Vagina (tissue), 2 donors: ENCODE measurements at regions not wholly inside any gene's neighbourhood (a gene's known extent, or its start where the extent isn't known, plus 50 kb on each side); places are given as distances from the start of the nearest gene placed in this dataset.
"Not testable (repeated sequence)": the region's sequence is repeated elsewhere in the genome, so short reads cannot be mapped to it uniquely, and the experiment has no call there.

ENCODE experiments used
- DNase-seq, 2 donors: peaks; one replicate each; pipeline ENCODE4 v3.0.0-alpha.2; 2017; ENCODE audit errors: extremely low spot score in 2 of 2
- H3K27ac ChIP-seq: fragments of 200-600 bp; sonication (generic); one replicate; pipeline ENCODE4 v1.5.1; 2019
- H3K27me3 ChIP-seq: fragments of 200-600 bp; sonication (generic); one replicate; pipeline ENCODE4 v1.5.1; 2019
- H3K36me3 ChIP-seq, 2 donors: fragments of 200-600 bp; sonication (generic); one replicate each; pipeline ENCODE4 v1.5.1; 2017 to 2019
- H3K4me1 ChIP-seq: fragments of 200-600 bp; sonication (generic); one replicate; pipeline ENCODE4 v1.5.1; 2019
- H3K4me3 ChIP-seq, 2 donors: fragments of 200-600 bp; sonication (generic); 1 replicate in 1 of 2; 2 replicates in 1 of 2; pipeline ENCODE4 v1.5.1; 2016 to 2019
- H3K9me3 ChIP-seq: fragments of 200-600 bp; sonication (generic); one replicate; pipeline ENCODE4 v1.5.1; 2019
- CTCF ChIP-seq, 3 experiments: fragments of 450-650 bp in 2 of 3; fragments of 200-600 bp in 1 of 3; sonication (generic) in 1 of 3; IDR thresholded peaks; one replicate each; pipeline ENCODE4 v1.5.1; 2017 to 2019; ENCODE audit warnings: antibody characterized with exemption in 3 of 3, mild to moderate bottlenecking in 2 of 3, moderate library complexity in 2 of 3
- POLR2A ChIP-seq, 2 donors: fragments of 450-650 bp; IDR thresholded peaks; one replicate each; pipeline ENCODE4 v1.6.1; 2017; ENCODE audit warnings: antibody characterized with exemption in 2 of 2, mild to moderate bottlenecking in 2 of 2, moderate library complexity in 2 of 2
- POLR2AphosphoS5 ChIP-seq, 2 donors: sonication (generic); formaldehyde crosslinking; IDR thresholded peaks; one replicate each; pipeline ENCODE4 v1.9.0; 2017; ENCODE audit warnings: antibody characterized with exemption in 2 of 2, mild to moderate bottlenecking in 2 of 2, low read depth in 1 of 2; ENCODE audit not compliant: insufficient read depth in 1 of 2
- intact Hi-C: fragments of 100-400 bp; cut with DNase I; formaldehyde crosslinking; loops from one replicate; pipeline ENCODE4 v1.15.1; 2023

- Histone ChIP-seq H3K4me3 (no peak overlapping the region), H3K36me3 (no peaks in the 10 kb centered on the region), H3K4me1 (no peaks in the 10 kb centered on the region), H3K27me3 (no peaks in the 10 kb centered on the region), H3K27ac (no peak overlapping the region), H3K9me3 (no peaks in the 10 kb centered on the region)
- no peak for DNase-seq
- intact Hi-C loops: no loop called here
- TF ChIP-seq CTCF (IDR thresholded peaks at IDR 0.05): no peak
- TF ChIP-seq POLR2AphosphoS5 (IDR thresholded peaks at IDR 0.05; ENCODE audit: insufficient read depth in 1 of 2, low read depth in 1 of 2): no peak
Observed at GRCh38 chr6:156421933-156422332, 355.2 kb upstream of the ARID1B start.

GRCh38 chr6:156421301-156421700 lies 355.9 kb upstream of the ARID1B start:
- H3K4me1 ChIP-seq, H3K4me3 ChIP-seq, intact Hi-C loops, H3K36me3 ChIP-seq, H3K27me3 ChIP-seq, DNase-seq, H3K9me3 ChIP-seq: not testable (repeated sequence)
- H3K27ac ChIP-seq: peak overlapping the region; percentile 7

- DNase-seq: no peak
- no peak for TF ChIP-seq POLR2A (IDR thresholded peaks at IDR 0.05)
- TF ChIP-seq POLR2AphosphoS5 (IDR thresholded peaks at IDR 0.05; ENCODE audit: insufficient read depth in 1 of 2, low read depth in 1 of 2): no peak
- no peak for TF ChIP-seq CTCF (IDR thresholded peaks at IDR 0.05)
- Histone ChIP-seq H3K27me3 (no peaks in the 10 kb centered on the region), H3K36me3 (no peaks in the 10 kb centered on the region), H3K27ac (peak overlapping the region; percentile 7), H3K9me3 (no peaks in the 10 kb centered on the region), H3K4me3 (no peak overlapping the region), H3K4me1 (no peaks in the 10 kb centered on the region)
- intact Hi-C loops: no loop called here
Observed at GRCh38 chr6:156420172-156420993, 356.8 kb upstream of the ARID1B start.

GRCh38 chr6:156419594-156419993 lies 357.6 kb upstream of the ARID1B start:
- intact Hi-C loops: no loop called here
- DNase-seq: no peak
- H3K27ac ChIP-seq: peak overlapping the region; percentile 7
- no peaks in the 10 kb centered on the region for H3K36me3 ChIP-seq
- H3K9me3 ChIP-seq: no peaks in the 10 kb centered on the region
- H3K27me3 ChIP-seq: no peaks in the 10 kb centered on the region
- TF ChIP-seq POLR2A (IDR thresholded peaks at IDR 0.05) (no peak), CTCF (IDR thresholded peaks at IDR 0.05) (no peak), POLR2AphosphoS5 (IDR thresholded peaks at IDR 0.05; ENCODE audit: insufficient read depth in 1 of 2, low read depth in 1 of 2) (no peak)
- H3K4me3 ChIP-seq: no peak overlapping the region
- no peaks in the 10 kb centered on the region for H3K4me1 ChIP-seq

GRCh38 chr6:156418253-156418652 lies 358.9 kb upstream of the ARID1B start:
- no peaks in the 10 kb centered on the region for H3K4me1 ChIP-seq
- intact Hi-C loops: no loop called here
- DNase-seq: no peak
- TF ChIP-seq POLR2A (IDR thresholded peaks at IDR 0.05): no peak
- no peak for TF ChIP-seq POLR2AphosphoS5 (IDR thresholded peaks at IDR 0.05; ENCODE audit: insufficient read depth in 1 of 2, low read depth in 1 of 2)
- no peak for TF ChIP-seq CTCF (IDR thresholded peaks at IDR 0.05)
- H3K27ac ChIP-seq: no peak overlapping the region
- no peak overlapping the region for H3K4me3 ChIP-seq
- H3K36me3 ChIP-seq: no peaks in the 10 kb centered on the region
- H3K9me3 ChIP-seq: no peaks in the 10 kb centered on the region
- H3K27me3 ChIP-seq: no peaks in the 10 kb centered on the region
